ENCODE measurements at regions not wholly inside any gene's neighbourhood (a gene's known extent, or its start where the extent isn't known, plus 50 kb on each side); places are given as distances from the start of the nearest gene placed in this dataset.

DNA sequence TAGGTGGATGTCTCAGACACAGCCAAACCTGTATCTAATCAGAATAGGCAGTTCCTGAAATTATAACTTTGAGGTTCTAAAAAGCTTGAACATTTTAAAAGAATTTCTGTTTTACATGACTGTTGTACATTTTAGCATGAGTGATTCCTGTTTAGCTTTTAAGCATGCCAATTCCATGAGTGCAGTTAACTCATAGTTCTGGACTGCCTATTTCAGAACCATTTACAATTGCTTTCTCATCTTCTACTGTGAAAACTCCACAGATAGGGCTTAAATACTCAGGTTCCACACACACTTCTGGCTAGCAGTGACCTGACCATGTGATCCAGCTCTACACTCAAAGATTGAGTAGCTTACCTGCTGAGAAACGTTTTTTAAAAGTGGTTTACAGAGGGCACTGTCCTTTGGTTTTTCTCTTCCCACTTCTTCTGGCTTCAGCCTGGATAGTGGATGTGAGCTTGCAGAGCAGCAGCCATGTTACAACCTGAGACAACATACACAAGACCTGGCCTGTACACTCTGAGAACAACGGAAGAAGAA, 280.8 kb downstream of the ANKRD50 start:
- no peak for TF ChIP-seq GATA2 (IDR thresholded peaks at IDR 0.05; ENCODE audit: low read depth, low read length)
- TF ChIP-seq GATA3 (IDR thresholded peaks at IDR 0.05; ENCODE audit: low read depth, low read length) = no peak

DNA sequence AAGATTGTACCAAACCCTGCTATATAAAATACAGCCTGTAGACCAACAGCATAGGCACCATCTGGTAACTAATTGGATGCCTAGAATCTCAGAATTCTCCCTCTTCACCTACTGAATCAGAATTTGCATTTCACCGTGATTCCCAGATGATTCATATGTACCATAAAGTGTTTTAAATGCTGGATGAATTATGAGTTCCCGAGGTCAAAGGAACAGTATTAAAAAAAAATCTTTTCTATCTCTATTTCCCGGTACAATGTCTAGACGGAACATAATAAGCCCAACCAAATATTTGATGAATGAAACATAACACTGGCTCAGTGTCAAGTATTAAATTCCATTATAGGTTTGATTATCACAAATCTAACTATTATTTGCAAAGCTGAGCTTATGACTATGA, 280.0 kb downstream of the ANKRD50 start:
- TF ChIP-seq GATA3 (IDR thresholded peaks at IDR 0.05; ENCODE audit: low read depth, low read length) = no peak
- TF ChIP-seq GATA2 (IDR thresholded peaks at IDR 0.05; ENCODE audit: low read depth, low read length) = no peak

DNA sequence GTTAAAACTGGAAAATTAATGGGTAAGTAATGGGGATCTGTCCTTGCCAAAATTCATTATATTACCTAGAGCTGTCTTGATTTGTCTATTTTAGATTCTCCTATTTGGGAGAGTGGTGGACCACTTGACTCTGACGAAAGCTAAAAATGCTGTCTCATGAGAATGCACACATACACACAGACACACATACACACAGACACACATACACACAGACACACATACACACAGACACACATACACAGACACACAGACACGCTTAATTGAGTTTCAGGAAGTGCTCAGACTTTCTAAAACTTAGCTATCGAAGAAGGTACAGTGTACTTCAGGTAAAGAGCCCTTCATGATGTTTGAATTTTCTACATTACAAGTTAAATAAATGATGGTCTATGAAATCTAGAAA, 279.5 kb downstream of the ANKRD50 start:
- TF ChIP-seq GATA2 (IDR thresholded peaks at IDR 0.05; ENCODE audit: low read depth, low read length) = no peak
- TF ChIP-seq GATA3 (IDR thresholded peaks at IDR 0.05; ENCODE audit: low read depth, low read length) = no peak

- no peak for TF ChIP-seq GATA3 (IDR thresholded peaks at IDR 0.05; ENCODE audit: low read depth, low read length)
- no peak for TF ChIP-seq GATA2 (IDR thresholded peaks at IDR 0.05; ENCODE audit: low read depth, low read length)
Measured at GRCh38 chr4:124433500-124433899, 279.0 kb downstream of the ANKRD50 start.

DNA sequence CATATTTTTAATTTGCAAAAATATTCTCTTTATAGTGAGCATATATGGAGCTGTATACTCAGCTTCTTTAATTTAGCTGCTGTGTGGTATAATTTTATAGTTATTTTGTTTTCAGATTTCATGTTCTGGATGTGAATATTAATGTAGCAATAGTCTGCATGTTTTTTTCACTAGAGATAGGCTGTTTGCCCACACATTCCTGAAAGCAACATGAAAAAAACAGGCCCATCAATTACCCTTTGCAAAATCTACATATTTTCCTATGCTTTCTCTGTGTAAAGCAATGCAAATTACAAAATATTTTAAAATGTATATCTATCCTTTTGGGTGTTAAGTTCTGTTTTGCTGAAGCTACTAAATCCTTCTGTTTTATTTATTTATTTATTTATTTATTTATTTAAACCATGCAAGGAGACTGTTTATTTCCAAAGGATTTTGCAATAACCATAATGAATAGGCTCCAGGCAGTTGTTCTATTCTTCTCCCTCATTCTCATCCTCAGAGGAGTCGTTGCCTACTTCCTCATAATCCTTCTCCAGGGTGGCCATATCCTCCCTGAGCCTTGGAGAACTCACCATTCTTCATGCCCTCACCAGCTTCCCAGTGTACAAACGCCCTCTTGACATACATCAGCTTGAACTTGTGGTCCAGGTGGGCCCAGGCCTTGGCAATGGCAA, 277.1 kb downstream of the ANKRD50 start:
- TF ChIP-seq GATA3 (IDR thresholded peaks at IDR 0.05; ENCODE audit: low read depth, low read length) (no peak), GATA2 (IDR thresholded peaks at IDR 0.05; ENCODE audit: low read depth, low read length) (no peak)

GRCh38 chr4:124437853-124438495, 274.6 kb downstream of the ANKRD50 start:
- TF ChIP-seq GATA3 (IDR thresholded peaks at IDR 0.05; ENCODE audit: low read depth, low read length) = no peak
- no peak; the same call in 1 of the 2 replicates for TF ChIP-seq GATA2 (IDR thresholded peaks at IDR 0.05; ENCODE audit: low read depth, low read length)

DNA sequence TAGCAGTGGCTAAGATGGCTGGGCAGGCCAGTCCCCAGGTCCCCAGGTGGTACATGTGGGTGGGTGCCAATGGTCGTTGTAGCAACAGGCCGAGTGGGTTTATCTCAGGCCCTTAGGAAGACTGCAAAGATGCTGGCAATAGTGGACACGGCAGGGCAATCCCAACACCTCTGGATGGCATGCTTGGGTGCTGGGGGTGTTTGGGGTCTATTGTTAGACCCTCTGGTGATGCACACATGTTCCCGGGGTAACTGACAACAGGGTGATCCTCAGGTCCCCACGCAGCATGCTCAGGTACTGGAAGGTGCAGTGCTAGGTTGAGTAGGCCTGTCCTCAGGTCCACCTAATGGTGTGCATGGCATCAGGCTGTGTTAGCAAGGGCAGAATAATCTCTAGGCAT, 267.5 kb downstream of the ANKRD50 start:
- no peak for TF ChIP-seq GATA3 (IDR thresholded peaks at IDR 0.05; ENCODE audit: low read depth, low read length)
- no peak for TF ChIP-seq GATA2 (IDR thresholded peaks at IDR 0.05; ENCODE audit: low read depth, low read length)

- TF ChIP-seq GATA3 (IDR thresholded peaks at IDR 0.05; ENCODE audit: low read depth, low read length) (no peak), GATA2 (IDR thresholded peaks at IDR 0.05; ENCODE audit: low read depth, low read length) (no peak)
Measured at GRCh38 chr4:124449881-124450280, 262.7 kb downstream of the ANKRD50 start.

DNA sequence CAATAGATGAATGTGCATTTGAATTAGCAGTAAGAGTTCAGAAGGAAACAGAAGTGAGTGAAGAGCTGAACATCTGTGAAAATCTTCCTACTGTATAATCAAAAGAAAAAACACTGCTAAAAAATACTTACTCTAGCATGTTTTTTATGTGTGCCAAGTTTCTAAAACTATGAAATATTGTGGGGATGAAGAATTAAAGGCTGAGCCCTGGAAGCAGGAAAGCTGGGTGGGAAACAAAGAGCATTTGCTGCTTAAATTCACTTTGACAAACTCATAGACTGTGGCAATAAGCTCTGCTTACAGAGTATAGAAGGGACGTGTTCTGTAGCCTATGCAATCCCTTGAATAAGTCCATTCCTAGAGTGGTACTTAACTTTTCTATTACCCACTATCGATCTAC, 261.7 kb downstream of the ANKRD50 start:
- no peak for TF ChIP-seq GATA2 (IDR thresholded peaks at IDR 0.05; ENCODE audit: low read depth, low read length)
- TF ChIP-seq GATA3 (IDR thresholded peaks at IDR 0.05; ENCODE audit: low read depth, low read length) = no peak

- no peak for TF ChIP-seq GATA3 (IDR thresholded peaks at IDR 0.05; ENCODE audit: low read depth, low read length)
- TF ChIP-seq GATA2 (IDR thresholded peaks at IDR 0.05; ENCODE audit: low read depth, low read length) = no peak
Measured at GRCh38 chr4:124454772-124455270, 257.7 kb downstream of the ANKRD50 start.

DNA sequence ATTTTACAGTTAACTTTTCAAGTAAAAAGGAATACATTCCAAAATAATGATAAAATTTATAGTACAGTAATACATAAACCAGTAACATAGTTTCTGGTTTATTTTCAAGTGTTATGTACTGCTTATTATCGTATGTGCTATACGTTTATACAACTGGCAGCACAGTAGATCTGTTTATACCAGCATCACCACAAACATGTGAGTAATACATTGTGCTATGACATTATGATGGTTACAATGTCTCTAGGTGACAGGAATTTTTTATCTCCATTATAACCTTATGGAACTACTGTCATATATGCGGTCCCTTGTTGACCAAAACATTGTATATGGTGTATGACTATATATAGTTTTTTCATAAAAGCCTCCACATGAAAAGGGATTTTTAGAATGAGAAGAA, 256.9 kb downstream of the ANKRD50 start:
- no peak for TF ChIP-seq GATA2 (IDR thresholded peaks at IDR 0.05; ENCODE audit: low read depth, low read length)

DNA sequence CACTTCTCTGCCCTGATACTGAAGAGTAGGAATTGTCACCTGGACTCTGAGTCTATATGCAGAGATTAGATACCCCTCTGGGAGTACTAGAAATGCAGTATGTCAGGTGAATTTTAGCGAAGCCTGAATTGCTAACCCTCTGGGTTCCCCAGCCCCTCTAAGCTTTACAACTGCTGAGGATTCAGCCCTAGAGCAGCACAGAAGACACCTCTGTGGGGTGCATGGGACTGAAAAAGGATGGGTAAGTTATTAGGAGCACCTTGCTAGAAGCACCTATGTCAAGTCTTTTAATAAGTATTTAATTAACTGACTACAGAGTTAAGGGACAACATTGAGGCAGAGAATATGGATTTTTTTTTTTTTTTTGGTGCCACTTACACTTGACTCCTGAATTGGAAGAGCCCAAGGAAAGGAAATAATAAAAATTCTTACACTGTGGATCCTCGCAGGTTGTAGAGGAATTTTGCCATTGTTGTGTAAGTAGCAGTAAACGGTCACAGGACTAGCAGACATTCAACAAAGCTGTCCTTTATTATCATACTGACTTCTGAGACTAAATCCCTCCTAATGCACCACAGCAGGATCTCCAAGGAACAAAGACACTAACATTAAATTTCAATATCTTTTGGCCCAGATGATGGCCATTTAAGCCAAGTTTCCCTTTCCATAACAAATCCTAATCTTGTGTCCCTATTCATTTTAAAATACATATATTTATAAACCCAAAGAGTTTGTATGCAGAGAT, 253.2 kb downstream of the ANKRD50 start:
- TF ChIP-seq GATA2 (IDR thresholded peaks at IDR 0.05; ENCODE audit: low read depth, low read length) (no peak), GATA3 (IDR thresholded peaks at IDR 0.05; ENCODE audit: low read depth, low read length) (no peak)

- TF ChIP-seq GATA3 (IDR thresholded peaks at IDR 0.05; ENCODE audit: low read depth, low read length) (no peak), GATA2 (IDR thresholded peaks at IDR 0.05; ENCODE audit: low read depth, low read length) (no peak)
Measured at GRCh38 chr4:124459941-124460310, 252.6 kb downstream of the ANKRD50 start.

Data from SH-SY5Y (cell line).